Urothelium cell line (cell line): ENCODE measurements at regions not wholly inside any gene's neighbourhood (a gene's known extent, or its start where the extent isn't known, plus 50 kb on each side); places are given as distances from the start of the nearest gene placed in this dataset.

Experiments used
- DNase-seq: peaks from one replicate; pipeline ENCODE4 v3.0.0; 2011; ENCODE audit warnings: low spot score, mixed read lengths
- FAIRE-seq: peaks from 2 replicates; lab custom pipeline; 2011; peaks lifted over from hg19 to GRCh38; lab: Jason Lieb, UNC

GRCh38 chr1:221184131-221184794, 305.0 kb downstream of the HLX start:
- FAIRE-seq (no peak), DNase-seq (no peak)

DNA sequence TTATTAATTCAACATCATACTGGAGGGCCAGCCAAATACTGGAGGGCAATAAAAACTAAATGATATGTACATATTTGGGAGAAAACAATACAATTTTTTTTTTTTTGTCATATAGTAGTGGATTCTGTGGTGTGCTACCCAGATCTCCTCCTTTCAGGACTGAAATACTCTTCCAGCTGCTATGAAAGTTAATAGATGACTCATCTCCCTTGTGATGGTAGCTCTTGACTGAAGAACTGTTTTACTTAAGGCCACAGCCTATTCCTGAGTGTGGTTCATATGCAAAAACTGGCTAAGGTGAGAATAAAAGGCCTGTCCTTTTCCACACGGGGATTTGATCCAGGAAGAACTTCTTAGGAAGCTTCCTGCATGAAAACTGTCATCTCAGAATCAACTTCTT, 307.9 kb downstream of the HLX start:
- DNase-seq (no peak), FAIRE-seq (no peak)

GRCh38 chr1:221188458-221188857, 309.2 kb downstream of the HLX start:
- FAIRE-seq (no peak), DNase-seq (no peak)

DNA sequence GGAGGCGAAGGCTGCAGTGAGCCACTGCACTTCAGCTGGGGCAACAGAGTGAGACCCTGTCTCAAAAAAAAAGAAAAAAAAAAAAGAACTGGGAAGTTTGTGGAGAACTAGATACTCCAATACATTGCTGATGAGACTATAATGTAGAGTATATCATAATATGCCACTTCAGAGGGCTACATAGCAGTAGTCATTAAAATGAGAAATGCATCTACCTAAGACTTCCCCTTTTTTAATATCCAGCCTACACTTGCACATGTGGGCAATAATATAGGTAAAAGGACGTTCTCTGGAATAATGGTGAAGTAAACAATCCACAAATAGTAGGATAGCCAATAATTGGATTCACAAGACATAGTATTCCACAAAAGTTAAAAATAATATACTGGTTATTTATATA, 311.0 kb downstream of the HLX start:
- no peak for FAIRE-seq
- DNase-seq = no peak

GRCh38 chr1:221192055-221192454, 312.8 kb downstream of the HLX start:
- FAIRE-seq = no peak

DNA sequence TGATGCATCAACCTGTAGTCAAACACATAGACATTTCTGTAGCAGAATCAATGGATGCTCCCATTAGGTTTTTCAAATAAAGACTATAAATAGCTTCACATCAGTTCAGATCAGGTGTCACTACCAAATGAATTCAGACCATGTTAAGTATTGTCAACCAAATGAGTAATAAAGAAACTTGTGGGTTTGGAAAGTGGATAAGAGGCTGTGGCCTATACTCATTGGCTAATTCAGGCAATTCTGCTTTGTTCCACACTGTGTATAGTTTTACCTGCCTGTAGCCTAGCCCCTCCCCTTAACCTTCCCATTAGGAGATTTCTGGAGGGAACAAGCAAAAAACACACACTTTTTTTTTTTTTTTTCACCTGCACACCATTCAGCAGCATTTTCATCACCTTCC, 321.2 kb downstream of the HLX start:
- FAIRE-seq (no peak), DNase-seq (no peak)

More at GRCh38 chr1:221192055-221192454, 312.8 kb downstream of the HLX start:
- no peak for DNase-seq

DNA sequence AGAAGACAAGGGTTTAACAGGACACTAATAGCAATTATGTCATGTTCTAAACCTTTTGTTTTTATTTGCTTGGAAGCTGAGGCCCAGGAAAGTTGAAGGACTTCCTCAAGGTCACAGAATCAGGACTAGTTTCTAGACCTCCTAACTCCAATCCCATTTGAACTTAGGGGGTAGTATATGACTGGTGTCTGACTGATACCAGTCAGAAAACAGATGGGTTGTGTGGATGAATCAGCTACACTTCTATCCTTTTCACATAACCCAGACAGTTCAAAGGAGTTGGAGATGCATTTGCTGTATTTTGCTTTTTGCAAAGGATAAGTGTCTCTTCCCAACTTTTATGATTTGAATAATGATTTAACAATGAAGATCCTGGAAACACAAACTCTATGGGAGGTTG, 322.5 kb downstream of the HLX start:
- no peak for DNase-seq
- FAIRE-seq = no peak

GRCh38 chr1:221203224-221204054, 324.2 kb downstream of the HLX start:
- DNase-seq (peak; percentile 66), FAIRE-seq (no peak)

DNA sequence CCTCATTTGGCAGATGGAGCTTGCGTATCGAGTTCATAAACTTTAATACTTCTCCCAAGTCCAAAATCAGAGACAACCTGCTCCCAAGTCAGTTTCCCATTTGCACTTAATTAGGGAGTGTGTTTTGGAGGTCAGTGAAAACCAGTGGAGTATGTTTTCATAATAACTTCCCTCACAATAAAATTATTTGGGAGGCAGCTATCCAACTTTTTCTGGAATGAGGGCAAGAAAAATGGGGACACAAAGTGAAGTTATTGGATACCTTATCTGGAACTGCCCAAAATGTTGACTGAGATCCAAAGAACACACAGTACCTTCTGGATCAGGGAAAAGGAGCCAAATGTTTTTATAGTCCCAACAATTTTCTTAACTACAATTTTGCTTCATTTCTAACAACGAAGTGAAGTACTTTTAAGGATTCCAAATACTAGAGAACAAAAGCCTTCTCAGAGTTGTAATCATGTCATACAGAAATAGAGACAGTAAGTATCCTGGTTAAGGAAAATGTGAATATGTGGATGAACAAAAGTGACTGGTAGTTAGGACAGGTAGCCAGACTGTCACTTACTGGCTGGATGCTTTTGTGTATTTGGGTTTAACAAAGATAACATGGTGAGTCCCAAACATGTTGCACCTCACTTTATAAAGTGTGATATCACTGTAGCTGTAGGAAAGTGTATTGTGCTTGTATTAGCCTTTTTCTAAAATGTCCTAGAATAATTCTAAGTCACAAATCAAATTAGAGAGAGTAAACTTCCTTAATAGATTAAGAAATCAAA, 325.0 kb downstream of the HLX start:
- DNase-seq (no peak), FAIRE-seq (no peak)

DNA sequence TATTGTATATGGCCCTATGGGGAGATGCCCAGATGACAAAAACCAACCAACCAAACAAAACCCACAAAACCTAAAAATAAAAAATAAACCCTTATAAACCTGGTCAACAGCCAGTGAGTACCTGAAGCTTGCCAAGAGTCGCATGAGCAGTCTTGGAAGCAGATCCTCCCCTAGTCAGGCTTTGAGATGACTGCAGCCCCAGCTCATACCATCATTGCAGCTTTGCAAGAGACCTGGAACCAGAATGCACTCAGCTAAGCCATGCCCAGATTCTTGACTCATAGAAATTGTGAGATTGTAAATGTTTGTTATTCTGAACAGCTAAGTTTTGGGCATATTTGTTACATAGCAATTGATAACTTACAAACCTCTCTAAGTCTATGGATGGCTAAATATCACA, 326.8 kb downstream of the HLX start:
- FAIRE-seq (no peak), DNase-seq (no peak)

- FAIRE-seq (no peak), DNase-seq (no peak)
These were observed 333.7 kb downstream of the HLX start for GRCh38 chr1:221212926-221213325.

DNA sequence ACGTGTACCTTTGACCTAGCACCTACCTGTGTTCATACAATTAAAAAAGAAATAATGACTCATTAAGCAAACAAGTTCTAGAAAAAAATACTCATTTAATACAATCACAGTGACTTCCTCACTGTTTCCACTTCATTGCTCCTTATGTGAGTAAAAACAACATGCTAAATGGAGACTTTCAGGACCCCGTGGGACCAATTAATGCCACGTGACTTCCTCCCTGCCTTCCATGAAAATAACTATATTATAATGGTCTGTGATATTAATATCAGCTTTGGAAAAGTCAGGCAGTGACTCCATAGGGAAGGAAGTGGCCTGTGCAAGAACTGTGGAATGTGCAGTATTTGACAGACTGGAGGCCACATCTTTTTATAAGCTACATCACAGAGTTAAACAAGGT, 337.8 kb downstream of the HLX start:
- FAIRE-seq = no peak
- no peak for DNase-seq

GRCh38 chr1:221223281-221223680, 344.0 kb downstream of the HLX start:
- FAIRE-seq (no peak), DNase-seq (no peak)

DNA sequence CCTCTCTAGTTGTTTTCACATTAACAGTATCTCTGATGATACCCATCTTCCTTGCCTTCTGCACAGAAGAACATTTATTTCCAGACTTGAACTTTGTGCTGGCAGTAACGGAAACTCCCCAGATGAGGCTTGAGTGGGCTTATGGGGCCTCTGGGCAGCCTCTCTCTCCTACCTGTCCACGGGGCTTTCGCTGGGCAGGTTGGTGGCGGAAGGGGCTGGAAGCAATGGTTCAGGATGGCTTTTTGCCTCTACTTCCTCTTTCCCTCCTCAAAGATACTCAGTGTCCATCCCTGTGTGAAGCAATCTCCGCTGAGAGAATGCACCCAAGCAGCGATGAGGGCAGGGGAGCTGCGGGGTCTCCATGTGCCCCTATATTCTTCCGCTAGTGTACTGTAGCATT, 348.2 kb downstream of the HLX start:
- FAIRE-seq = no peak

GRCh38 chr1:221227872-221228337, 348.7 kb downstream of the HLX start:
- no peak for FAIRE-seq
- DNase-seq = no peak

More for the DNA sequence above, 348.2 kb downstream of the HLX start:
- DNase-seq = no peak

- no peak for DNase-seq
- no peak for FAIRE-seq
These were observed 349.4 kb downstream of the HLX start for GRCh38 chr1:221228594-221228993.

- FAIRE-seq (no peak), DNase-seq (no peak)
These were observed 351.4 kb downstream of the HLX start for GRCh38 chr1:221230605-221231004.

GRCh38 chr1:221234791-221235190, 355.5 kb downstream of the HLX start:
- DNase-seq (no peak), FAIRE-seq (no peak)

GRCh38 chr1:221237587-221237986, 358.3 kb downstream of the HLX start:
- no peak for FAIRE-seq
- no peak for DNase-seq

DNA sequence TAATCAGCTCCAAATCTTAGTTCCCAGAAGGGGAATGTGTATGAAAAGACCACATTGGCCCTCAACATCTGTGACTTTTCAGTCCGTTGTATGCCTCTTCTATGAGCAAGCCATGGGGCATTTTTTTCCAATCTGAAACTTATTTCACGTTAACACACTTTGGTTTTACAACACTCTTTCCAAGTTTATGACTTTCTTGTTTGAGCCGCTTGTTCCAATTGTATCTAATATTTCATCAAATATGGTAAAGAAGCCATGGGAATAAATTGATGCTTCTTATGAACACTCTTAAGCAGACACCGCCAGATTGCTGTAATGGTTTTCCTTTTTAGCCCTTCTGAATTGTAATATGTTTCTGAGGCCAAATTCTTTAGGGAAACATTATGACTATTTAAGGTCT, 359.9 kb downstream of the HLX start:
- DNase-seq (no peak), FAIRE-seq (no peak)

- no peak for DNase-seq
- no peak for FAIRE-seq
These were observed 360.5 kb downstream of the HLX start for GRCh38 chr1:221239792-221240191.
